Limb (tissue), 2 donors: ENCODE measurements at regions not wholly inside any gene's neighbourhood (a gene's known extent, or its start where the extent isn't known, plus 50 kb on each side); places are given as distances from the start of the nearest gene placed in this dataset.
"Not testable (repeated sequence)": the region's sequence is repeated elsewhere in the genome, so short reads cannot be mapped to it uniquely, and the experiment has no call there.

ENCODE experiments used
- DNase-seq, 2 donors: peaks; one replicate each; pipeline ENCODE4 v3.0.0-alpha.2; 2016; ENCODE audit errors: extremely low spot score in 2 of 2

DNA sequence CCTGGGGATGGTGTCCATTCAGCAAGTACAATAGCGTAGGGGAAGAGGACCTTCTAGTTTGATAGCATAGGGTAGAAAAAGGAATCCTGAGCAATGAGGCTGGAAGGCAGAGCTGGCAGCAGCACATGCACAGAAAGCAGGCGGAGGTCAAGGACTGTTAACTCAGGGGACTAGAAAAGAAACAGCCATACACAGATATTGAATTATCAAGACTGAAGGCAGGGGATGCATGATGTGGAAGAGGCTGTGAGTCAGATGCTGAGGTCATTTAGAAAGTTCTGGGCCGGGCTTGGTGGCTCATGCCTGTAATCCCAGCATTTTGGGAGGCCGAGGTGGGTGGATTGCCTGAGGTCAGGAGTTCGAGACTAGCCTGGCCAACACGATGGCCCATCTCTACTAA is 65.6 kb downstream of the OPTC start:
- DNase-seq, result no peak

DNA sequence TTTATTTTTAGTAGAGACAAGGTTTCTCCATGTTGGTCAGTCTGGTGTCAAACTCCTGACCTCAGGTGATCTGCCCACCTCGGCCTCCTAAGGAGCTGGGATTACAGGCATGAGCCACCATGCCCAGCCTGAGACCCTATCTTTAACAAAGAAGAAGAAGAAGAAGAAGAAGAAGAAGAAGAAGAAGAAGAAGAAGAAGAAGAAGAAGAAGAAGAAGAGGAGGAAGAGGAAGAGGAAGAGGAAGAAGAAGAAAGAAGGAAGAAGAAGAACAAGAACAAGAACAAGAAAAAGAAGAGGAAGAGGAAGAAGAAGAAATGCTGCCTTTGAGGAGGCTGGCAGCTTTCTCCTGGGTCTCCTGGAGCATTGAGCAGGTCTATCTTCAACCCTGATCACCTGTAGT is 64.9 kb upstream of the ATP2B4 start:
- not testable (repeated sequence) for DNase-seq

DNA sequence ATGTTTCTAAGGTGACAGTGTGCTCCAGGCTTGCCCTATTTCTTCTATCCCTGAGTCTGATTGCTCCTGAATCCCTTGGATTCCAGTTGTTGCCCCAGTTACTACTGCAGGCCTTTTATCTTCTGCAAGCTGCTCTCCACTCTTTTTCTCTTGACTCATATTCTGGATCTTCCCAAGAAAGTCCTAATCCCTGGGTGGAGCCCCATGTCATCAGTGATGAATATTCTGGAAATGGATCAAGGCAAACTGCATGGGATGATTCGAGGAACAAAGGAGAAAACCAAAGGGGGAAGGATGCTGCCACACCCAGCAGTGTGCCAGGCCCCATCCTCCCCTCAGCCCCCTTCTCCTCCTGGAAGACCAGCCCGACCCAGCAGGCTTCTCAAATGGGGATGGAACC is 63.3 kb upstream of the ATP2B4 start:
- no peak for DNase-seq

DNA sequence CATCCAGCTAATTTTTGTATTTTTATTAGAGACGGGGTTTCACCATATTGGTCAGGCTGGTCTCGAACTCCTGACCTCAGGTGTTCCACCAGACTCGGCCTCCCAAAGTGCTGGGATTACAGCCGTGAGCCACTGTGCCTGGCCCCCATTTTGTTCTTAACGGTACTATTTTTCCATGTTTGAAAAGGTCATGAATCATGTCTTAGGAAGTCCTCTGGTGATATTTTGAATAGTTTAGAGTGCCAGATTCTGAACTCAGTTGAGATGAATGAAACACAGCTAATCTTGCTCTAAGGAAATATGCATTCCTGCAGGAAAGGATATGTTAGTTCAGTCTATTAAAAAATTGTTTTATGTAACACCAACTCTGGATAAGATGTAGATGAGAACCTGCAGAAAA is 62.6 kb upstream of the ATP2B4 start:
- no peak for DNase-seq

DNA sequence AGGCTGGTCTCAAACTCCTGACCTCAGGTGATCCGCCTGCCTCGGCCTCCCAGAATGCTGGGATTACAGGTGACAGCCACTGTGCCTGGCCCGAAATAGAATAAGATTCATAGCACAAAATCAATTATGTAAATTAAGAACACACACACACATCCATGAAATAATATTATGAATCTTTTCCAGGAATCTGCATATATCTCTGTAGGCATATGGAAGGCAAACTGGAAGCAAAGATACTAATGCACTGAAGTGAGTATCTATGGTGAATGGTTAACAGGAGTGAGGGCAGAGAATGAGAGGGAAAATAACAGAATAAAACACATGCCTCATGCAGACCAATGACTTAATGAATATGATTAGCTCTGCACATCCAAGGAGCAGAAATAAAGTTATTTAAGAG is 61.6 kb upstream of the ATP2B4 start:
- DNase-seq, result no peak

DNA sequence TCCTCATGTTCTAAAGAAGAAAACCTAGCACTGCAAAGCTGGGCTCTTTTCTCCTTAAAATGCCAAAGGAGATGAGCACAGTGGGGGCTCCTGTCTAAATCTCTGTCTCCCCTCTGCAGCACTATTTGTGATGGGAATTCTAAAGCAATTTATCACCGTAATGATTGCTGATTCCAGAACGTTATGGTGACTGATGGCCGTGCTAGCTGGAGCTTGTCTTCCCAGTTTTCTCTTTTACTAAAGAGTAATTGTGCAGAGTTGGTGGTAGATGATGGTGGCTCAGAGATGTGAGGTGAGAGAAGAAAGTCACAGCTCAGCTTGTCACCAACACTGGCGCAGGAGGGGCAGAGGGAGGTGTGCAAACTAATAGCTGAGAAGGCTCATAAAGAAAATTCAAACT is 60.7 kb upstream of the ATP2B4 start:
- DNase-seq, result no peak

DNA sequence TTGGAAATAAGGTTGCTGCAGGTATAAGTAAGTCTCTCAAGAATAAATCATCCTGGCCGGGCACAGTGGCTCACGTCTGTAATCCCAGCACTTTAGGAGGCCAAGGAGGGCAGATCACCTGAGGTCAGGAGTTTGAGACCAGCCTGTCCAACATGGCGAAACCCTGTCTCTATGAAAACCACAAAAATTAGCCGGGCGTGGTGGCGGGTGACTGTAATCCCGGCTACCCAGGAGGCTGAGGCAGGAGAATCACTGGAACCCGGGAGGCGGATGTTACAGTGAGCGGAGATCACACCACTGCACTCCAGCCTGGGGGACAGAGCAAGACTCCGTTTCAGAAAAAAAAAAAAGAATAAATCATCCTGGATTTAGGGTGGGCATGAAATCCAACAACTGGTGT is 59.7 kb upstream of the ATP2B4 start:
- DNase-seq, result not testable (repeated sequence)

DNA sequence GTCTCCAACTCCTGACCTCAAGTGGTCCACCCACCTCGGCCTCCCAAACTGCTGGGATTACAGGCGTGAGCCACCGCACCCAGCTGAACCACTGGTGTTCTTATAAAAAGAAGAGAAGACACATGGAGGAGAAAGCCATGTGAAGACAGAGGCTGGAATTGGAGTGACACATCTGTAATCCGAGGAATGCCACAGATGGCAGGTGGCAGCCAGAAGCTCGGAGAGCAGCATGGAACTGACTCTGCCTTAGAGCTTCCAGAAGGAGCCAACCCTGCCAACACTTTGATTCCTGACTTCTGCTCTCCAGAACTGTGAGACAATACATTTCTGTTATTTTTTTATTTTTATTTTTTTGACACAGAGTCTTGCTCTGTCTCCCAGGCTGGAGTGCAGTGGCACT is 59.0 kb upstream of the ATP2B4 start:
- no peak for DNase-seq

DNA sequence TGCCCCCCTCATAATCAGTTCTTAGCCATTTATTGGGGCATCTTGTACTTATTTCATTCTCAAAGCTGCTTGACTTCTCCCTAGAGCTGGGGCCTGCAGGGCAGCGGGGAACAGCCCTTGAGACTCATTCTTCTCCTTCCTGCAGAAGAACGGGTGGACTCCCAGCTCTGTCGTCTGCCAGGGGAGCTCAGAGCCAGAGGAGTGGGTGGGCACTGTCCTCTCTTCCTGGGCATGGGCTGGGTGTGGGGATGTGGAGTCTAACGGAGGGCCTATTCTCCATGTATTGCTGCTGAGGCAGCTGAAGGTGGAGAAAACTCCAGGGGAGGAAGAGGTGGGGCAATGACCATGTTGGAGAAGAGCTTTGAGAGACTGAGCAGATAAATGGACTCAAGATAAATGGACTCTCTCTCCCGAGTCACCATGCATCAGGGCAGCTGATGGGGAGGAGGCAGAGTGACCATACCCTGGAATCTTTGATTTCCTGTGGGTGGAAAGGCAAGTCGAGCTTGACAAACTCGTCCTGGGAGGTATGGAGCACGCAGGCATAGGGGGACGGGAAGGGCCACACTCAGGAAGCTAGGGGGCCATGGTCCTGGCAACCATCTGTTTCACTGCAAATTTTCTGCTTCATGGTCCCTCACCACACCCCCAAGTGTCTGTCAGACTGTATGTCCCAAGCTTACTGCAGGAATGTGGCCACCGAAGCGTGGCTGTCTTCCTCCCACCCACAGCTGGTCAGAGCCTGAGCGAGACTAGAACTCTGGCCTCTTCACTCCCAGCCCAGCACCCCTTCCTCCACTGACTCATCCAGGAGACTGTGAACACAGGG is 56.9 kb upstream of the ATP2B4 start:
- no peak for DNase-seq

DNA sequence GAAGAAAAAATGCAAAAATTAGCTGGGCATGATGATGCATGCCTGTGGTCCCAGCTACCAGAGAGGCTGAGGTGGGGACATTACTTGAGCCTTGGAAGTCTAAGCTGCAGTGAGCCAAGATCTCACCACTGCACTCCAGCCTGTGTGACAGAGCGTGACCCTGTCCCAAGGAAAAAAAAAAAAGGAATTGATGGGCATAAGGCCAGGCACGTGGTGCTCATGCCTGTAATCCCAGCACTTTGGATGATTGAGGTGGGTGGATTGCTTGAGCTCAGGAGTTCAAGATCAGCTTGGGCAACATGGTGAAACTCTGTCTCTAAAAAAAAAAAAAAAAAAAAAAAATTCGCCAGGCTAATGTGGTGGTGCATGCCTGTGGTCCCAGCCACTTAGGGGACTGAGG is 55.8 kb upstream of the ATP2B4 start:
- DNase-seq, result no peak

DNA sequence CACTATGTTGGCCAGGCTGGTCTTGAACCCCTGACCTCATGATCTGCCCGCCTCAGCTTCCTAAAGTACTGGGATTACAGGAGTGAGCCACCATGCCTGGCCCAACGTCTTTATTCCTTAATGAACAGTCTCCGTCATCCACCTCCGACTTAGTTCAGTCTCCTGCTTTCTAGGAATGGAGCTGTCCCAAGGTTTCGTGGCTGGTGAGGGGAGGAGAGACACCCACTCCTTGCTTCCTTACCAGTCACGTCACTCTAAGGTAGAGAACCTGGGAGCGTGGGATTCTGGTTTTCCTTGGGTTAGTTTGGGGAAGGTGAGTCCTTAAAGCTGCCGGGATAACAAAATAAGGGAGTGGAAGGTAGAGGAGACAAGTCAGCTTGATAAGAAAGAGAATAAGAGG is 55.0 kb upstream of the ATP2B4 start:
- no peak for DNase-seq

DNA sequence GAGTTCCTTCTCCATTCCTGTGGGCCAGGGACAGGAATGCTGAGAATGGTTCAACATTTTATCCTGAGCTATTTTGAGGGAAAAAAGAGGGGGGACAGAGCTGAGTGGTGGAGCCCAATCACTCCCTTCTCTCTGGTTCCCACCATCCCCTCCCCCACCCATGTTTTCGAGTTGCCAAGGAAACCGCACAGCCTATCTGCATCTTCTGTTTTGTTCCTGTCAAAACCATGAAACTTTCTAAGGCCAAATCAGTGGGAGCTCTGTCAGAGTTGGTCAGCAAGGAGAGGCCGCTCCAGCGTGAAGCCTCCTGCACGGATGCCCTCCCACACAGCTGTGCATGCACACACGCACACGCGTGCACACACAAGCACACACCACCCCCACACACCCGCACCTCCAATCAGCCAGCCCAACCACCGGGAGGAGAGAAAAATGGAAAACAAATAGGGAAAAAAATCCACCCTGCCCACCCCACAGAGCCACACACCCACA is 54.5 kb upstream of the ATP2B4 start:
- DNase-seq, result peak; percentile 48 to 79

DNA sequence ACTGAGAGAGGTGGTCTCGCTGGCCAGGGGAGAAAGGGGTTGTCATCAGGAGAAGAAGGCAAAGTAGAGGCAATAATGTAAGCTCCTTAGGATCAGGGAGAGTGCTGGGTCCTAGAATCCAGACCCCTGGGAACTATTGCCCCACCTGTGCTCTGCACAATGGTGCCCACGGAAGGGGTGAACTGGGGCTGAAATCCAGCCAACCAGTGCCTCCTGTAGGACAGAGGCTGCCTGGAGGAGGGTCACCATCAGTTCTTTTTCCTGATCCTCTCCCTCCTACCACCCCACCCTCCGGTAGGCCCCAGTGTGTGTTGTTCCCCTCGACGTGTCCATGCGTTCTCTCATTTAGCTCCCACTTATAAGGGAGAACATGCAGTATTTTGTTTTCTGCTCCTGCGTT is 52.9 kb upstream of the ATP2B4 start:
- no peak for DNase-seq
